Large intestine (tissue), 3 donors: ENCODE measurements at regions not wholly inside any gene's neighbourhood (a gene's known extent, or its start where the extent isn't known, plus 50 kb on each side); places are given as distances from the start of the nearest gene placed in this dataset.

Source experiments
- DNase-seq, 2 donors: peaks; one replicate each; pipeline versions ENCODE4 v3.0.0 to v3.0.0-alpha.2; 2013
- H3K27ac ChIP-seq: one replicate; pipeline ENCODE4 v1.5.1; 2013; ENCODE audit warnings: low read length
- H3K27me3 ChIP-seq: 2 replicates; pipeline ENCODE4 v1.6.1; 2013; ENCODE audit warnings: low read length; ENCODE audit not compliant: control insufficient read depth, insufficient read depth
- H3K36me3 ChIP-seq: 2 replicates; pipeline ENCODE4 v1.6.1; 2013; ENCODE audit warnings: low read length; ENCODE audit not compliant: control insufficient read depth, insufficient read depth
- H3K4me1 ChIP-seq: one replicate; pipeline ENCODE4 v1.6.1; 2013; ENCODE audit warnings: low read length; ENCODE audit not compliant: control insufficient read depth, insufficient read depth
- H3K4me3 ChIP-seq: one replicate; pipeline ENCODE4 v1.5.1; 2013; ENCODE audit warnings: low read length
- H3K9me3 ChIP-seq: one replicate; pipeline ENCODE4 v1.6.1; 2013; ENCODE audit warnings: mild to moderate bottlenecking, low read depth, low read length, moderate library complexity; ENCODE audit not compliant: control insufficient read depth
- WGBS: methylation state at CpG from one replicate; pipeline ENCODE4 v1.1.5; 2013; ENCODE audit warnings: low lambda C conversion rate; ENCODE audit not compliant: insufficient coverage; 5-methylcytosine and 5-hydroxymethylcytosine counted together

- no peaks in the 10 kb centered on the region for H3K36me3 ChIP-seq
- H3K9me3 ChIP-seq = no peaks in the 10 kb centered on the region
- H3K27ac ChIP-seq = no peak overlapping the region
- H3K4me1 ChIP-seq = peaks cover 3% of the 10 kb centered on the region
- no peak for DNase-seq
- H3K27me3 ChIP-seq = no peaks in the 10 kb centered on the region
- H3K4me3 ChIP-seq = no peak overlapping the region
Observed at GRCh38 chr7:116418524-116418923, 81.0 kb upstream of the CAV2 start.

DNA sequence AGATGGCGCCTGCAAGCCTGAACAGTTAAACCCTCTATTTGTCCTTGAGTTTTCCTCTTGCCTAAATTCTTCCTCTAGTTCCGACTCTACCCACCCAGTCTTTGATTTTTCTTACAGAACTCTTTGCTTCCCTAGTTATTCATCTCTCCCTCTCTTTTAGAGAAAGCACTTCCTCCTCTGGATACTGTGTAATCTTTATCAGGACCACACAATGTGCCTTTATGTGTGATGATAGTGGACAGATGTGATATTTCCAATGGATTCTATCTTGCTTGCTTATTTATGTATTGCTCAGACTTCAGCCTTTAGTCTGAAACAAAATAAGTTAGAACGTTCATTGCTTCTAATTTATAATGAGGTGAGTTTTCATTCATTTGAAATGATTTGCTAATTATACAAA, 79.5 kb upstream of the CAV2 start:
- no peak overlapping the region for H3K27ac ChIP-seq
- peaks cover 3% of the 10 kb centered on the region for H3K4me1 ChIP-seq
- H3K9me3 ChIP-seq = no peaks in the 10 kb centered on the region
- no peak for DNase-seq
- H3K4me3 ChIP-seq = no peak overlapping the region
- WGBS = 72% methylated on average over 3 of the region's 3 CpGs
- H3K27me3 ChIP-seq = no peaks in the 10 kb centered on the region
- H3K36me3 ChIP-seq = no peaks in the 10 kb centered on the region

DNA sequence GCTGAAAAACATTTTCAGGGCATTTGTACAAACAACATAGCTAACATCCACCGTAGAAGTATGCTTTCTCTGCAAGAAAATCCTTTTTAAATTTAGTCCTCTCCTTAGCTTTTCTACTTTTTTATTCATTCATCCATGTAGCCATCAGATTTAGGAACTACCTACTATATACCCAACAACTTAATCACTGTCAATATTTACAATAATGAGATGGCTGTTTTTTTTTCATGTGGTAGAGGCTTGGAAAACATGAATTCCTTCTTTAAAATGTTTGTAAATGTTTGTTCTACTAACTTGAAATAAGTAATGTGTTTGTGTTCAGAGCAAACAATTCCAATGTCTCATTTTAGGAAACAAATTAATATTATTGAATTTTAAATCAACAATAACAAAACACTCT, 78.2 kb upstream of the CAV2 start:
- Histone ChIP-seq H3K4me1 (peaks cover 8% of the 10 kb centered on the region), H3K4me3 (no peak overlapping the region), H3K27ac (no peak overlapping the region), H3K27me3 (no peaks in the 10 kb centered on the region), H3K9me3 (no peaks in the 10 kb centered on the region), H3K36me3 (no peaks in the 10 kb centered on the region)
- 100% methylated on average over 1 of the region's 1 CpG for WGBS
- no peak for DNase-seq

DNA sequence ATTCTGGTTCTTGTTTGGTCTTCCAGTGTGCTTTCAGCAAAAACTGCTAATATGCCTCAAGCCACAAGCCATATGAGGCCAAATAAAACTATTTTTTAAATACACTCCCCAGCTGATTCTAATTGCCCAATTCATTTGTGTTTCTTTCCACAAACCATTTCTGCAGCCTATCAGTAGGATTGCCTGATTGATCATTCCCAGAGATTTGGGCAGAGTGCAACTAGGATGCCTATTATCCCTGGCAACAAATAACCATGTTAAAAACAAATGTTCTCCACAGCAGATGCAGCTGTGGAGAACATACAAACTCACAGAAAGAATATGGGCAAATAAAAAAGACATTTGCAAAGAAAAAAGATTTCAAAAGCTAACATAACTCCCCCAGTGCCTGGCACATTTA, 76.9 kb upstream of the CAV2 start:
- Histone ChIP-seq H3K4me3 (no peak overlapping the region), H3K9me3 (no peaks in the 10 kb centered on the region), H3K27ac (no peak overlapping the region), H3K36me3 (no peaks in the 10 kb centered on the region), H3K4me1 (peaks cover 8% of the 10 kb centered on the region), H3K27me3 (no peaks in the 10 kb centered on the region)
- DNase-seq = no peak

DNA sequence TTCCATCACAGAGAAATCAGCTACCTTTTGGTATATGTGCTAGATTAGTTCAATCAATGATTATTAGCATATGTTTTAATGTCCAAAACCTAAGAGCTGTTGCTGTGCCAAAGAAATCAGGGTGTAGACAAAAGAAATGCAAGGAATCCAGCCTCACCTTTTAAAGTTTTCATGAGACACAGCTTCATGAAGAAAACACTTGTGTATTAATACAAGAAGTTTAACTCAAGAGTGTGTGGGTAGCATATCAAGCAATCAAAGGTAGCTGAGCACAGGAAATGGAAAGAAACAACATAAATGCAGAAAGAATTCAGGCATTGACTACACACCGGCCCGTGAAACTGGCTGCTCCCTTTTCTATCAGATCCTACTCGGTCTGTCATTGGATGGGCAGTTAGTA, 76.0 kb upstream of the CAV2 start:
- H3K4me3 ChIP-seq = no peak overlapping the region
- no peaks in the 10 kb centered on the region for H3K27me3 ChIP-seq
- no peaks in the 10 kb centered on the region for H3K36me3 ChIP-seq
- peaks cover 5% of the 10 kb centered on the region for H3K4me1 ChIP-seq
- no peak overlapping the region for H3K27ac ChIP-seq
- WGBS = no CpG with 5 or more reads among the region's 3 CpGs
- DNase-seq = no peak
- H3K9me3 ChIP-seq = no peaks in the 10 kb centered on the region

- Histone ChIP-seq H3K27ac (peak overlapping the region; percentile 14), H3K4me3 (no peak overlapping the region), H3K9me3 (no peaks in the 10 kb centered on the region), H3K36me3 (no peaks in the 10 kb centered on the region), H3K27me3 (no peaks in the 10 kb centered on the region), H3K4me1 (peaks cover 5% of the 10 kb centered on the region)
- no CpG with 5 or more reads among the region's 3 CpGs for WGBS
- DNase-seq = no peak
Observed at GRCh38 chr7:116425647-116426209, 73.8 kb upstream of the CAV2 start.

DNA sequence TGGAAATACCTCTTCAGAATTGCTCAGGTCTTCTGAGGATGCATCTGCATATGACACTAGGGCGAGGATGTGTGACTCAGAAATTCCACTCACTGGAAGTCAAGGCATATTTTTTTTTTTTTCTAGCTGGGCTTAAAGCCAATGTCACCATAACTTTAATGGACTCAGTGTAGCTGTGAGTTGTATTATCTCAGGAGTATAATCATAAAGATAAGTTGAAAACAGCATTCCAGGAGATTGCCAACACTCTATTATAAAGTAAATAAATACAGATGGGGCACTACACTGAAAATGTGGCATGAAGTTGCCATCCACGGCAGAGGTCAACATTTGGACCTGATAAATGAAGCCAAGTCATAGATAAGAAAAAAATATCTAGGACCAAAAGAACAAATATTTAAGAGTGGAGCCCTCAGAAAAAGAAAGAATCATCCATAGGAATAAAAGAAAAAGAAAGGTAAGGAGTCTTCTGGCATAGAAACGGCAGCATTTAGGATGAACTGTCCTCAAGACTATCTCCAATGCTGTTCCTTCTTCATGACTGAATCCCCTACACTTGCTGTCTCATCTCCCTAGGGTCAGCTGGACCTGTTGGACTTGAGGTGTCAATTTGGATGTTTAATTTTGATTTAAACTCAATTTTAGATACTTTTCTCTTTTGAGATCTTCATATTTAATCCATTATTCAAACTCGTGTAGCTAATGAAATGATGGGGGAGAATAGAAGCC, 72.9 kb upstream of the CAV2 start:
- no peaks in the 10 kb centered on the region for H3K9me3 ChIP-seq
- H3K36me3 ChIP-seq = no peaks in the 10 kb centered on the region
- H3K27ac ChIP-seq = no peak overlapping the region
- WGBS = 11% methylated on average over 3 of the region's 4 CpGs
- H3K27me3 ChIP-seq = no peaks in the 10 kb centered on the region
- H3K4me3 ChIP-seq = no peak overlapping the region
- DNase-seq = peak; percentile 82 to 87
- peaks cover 5% of the 10 kb centered on the region for H3K4me1 ChIP-seq

DNA sequence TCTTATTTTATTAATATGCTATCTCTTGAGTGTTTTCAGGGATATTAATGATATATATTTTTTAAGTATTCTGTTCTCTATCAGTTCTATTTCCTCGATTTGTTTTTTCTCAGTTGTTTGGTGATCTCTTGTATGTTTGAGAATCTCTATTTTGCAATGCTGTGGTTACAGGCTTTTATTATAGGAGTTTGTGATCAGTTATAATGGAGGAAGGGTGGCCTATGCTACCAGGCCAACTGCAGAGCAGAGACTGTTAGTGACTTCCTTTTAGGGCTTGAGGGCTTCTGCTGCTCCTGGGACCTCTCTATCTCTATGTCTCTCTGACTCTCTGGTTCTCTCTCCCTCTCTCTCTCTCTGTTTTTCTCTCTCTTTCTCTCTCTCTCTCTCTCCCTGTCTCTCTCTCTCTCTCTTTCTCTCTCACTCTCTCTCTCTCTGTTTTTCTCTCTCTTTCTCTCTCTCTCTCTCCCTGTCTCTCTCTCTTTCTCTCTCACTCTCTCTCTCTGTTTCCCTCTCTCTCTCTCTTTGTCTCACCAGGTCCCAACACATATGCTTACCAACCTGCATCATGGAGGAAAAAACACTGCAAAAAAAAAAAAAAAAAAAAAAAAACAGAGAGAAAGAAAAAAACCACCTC, 69.4 kb upstream of the CAV2 start:
- no peak for DNase-seq
- no peak overlapping the region for H3K27ac ChIP-seq
- WGBS = no CpG with 5 or more reads among the region's 1 CpG
- H3K36me3 ChIP-seq = no peaks in the 10 kb centered on the region
- H3K4me3 ChIP-seq = no peak overlapping the region
- H3K4me1 ChIP-seq = peaks cover 5% of the 10 kb centered on the region
- no peaks in the 10 kb centered on the region for H3K27me3 ChIP-seq
- H3K9me3 ChIP-seq = no peaks in the 10 kb centered on the region

DNA sequence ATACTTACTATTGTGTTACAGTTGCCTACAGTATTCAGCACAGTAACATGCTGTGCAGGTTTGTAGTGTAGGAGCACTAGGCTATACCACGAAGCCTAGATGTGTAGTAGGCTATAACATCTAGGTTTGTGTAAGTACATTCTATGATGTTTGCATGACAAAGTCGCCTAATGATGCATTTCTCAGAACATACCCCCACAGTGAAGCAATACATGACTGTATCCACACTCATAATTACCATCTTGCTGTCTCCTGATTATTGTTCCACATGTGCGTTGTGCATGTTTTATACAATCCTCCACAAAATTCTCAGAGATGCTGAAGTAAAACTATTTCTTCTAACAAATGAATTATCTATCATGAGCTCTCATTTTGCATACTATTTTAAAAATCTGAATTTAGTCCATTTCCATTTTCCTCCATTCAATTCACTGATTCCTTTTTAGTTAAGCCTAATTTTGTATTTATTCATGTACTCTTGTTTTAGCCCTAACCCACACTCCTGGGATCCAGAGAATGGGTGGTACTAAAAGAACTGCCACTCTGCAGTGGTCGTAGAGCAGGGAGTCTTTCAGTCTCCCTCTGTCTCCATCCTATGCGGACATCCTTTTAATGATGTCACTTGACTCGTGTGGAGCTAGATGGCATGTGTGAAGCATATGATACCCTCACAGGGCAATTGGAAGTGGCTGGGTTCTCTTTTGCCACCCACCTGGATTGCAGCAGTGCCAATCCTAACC, 67.6 kb upstream of the CAV2 start:
- Histone ChIP-seq H3K27me3 (no peaks in the 10 kb centered on the region), H3K4me3 (no peak overlapping the region), H3K36me3 (no peaks in the 10 kb centered on the region), H3K9me3 (no peaks in the 10 kb centered on the region), H3K4me1 (no peaks in the 10 kb centered on the region), H3K27ac (no peak overlapping the region)
- WGBS = 100% methylated on average over 1 of the region's 6 CpGs
- DNase-seq = no peak

GRCh38 chr7:116432527-116432916, 67.0 kb upstream of the CAV2 start:
- Histone ChIP-seq H3K9me3 (no peaks in the 10 kb centered on the region), H3K27ac (no peak overlapping the region), H3K4me3 (no peak overlapping the region), H3K4me1 (no peaks in the 10 kb centered on the region), H3K36me3 (no peaks in the 10 kb centered on the region), H3K27me3 (no peaks in the 10 kb centered on the region)
- no CpG with 5 or more reads among the region's 2 CpGs for WGBS
- DNase-seq = no peak
